ENCODE measurements at regions not wholly inside any gene's neighbourhood (a gene's known extent, or its start where the extent isn't known, plus 50 kb on each side); places are given as distances from the start of the nearest gene placed in this dataset.

GRCh38 chr12:93181409-93181965 is 196.2 kb upstream of the NUDT4 start:
- ATAC-seq (no peak), DNase-seq (no peak)
- TF ChIP-seq CTCF (IDR thresholded peaks at IDR 0.05): no peak
- Histone ChIP-seq H3K36me3 (no peaks in the 10 kb centered on the region), H3K4me1 (peaks cover 9% of the 10 kb centered on the region), H3K27ac (no peak overlapping the region), H3K4me3 (no peak overlapping the region), H3K27me3 (no peaks in the 10 kb centered on the region), H3K9me3 (no peaks in the 10 kb centered on the region)
- intact Hi-C loops (cut with DNase I): no loop called here

- Histone ChIP-seq H3K27ac (peak overlapping the region; percentile 65), H3K4me3 (no peak overlapping the region), H3K36me3 (no peaks in the 10 kb centered on the region), H3K27me3 (no peaks in the 10 kb centered on the region), H3K4me1 (peaks cover 9% of the 10 kb centered on the region), H3K9me3 (no peaks in the 10 kb centered on the region)
- no peak for DNase-seq
- intact Hi-C loops (cut with DNase I): no loop called here
- peak; percentile 92 for ATAC-seq
- TF ChIP-seq CTCF (IDR thresholded peaks at IDR 0.05): no peak
Measured at GRCh38 chr12:93183940-93184671, 193.6 kb upstream of the NUDT4 start.

- Histone ChIP-seq H3K27ac (peak overlapping the region; percentile 65), H3K9me3 (no peaks in the 10 kb centered on the region), H3K4me3 (no peak overlapping the region), H3K27me3 (no peaks in the 10 kb centered on the region), H3K36me3 (no peaks in the 10 kb centered on the region), H3K4me1 (peaks cover 9% of the 10 kb centered on the region)
- DNase-seq (no peak), ATAC-seq (no peak)
- TF ChIP-seq CTCF (IDR thresholded peaks at IDR 0.05): no peak
- intact Hi-C loops (cut with DNase I): no loop called here
Measured at GRCh38 chr12:93184672-93185368, 192.9 kb upstream of the NUDT4 start.

- intact Hi-C loops (cut with DNase I): no loop called here
- Histone ChIP-seq H3K36me3 (no peaks in the 10 kb centered on the region), H3K27ac (no peak overlapping the region), H3K27me3 (no peaks in the 10 kb centered on the region), H3K4me3 (no peak overlapping the region), H3K9me3 (no peaks in the 10 kb centered on the region), H3K4me1 (peaks cover 9% of the 10 kb centered on the region)
- ATAC-seq: no peak
- no peak for TF ChIP-seq CTCF (IDR thresholded peaks at IDR 0.05)
- no peak for DNase-seq
Measured at GRCh38 chr12:93185369-93185741, 192.4 kb upstream of the NUDT4 start.

- Histone ChIP-seq H3K4me1 (peaks cover 9% of the 10 kb centered on the region), H3K27ac (no peak overlapping the region), H3K9me3 (no peaks in the 10 kb centered on the region), H3K27me3 (no peaks in the 10 kb centered on the region), H3K4me3 (no peak overlapping the region), H3K36me3 (no peaks in the 10 kb centered on the region)
- ATAC-seq: no peak
- TF ChIP-seq CTCF (IDR thresholded peaks at IDR 0.05): no peak
- DNase-seq: no peak
- intact Hi-C loops (cut with DNase I): no loop called here
Measured at GRCh38 chr12:93186131-93186530, 191.6 kb upstream of the NUDT4 start.

Data from upper lobe of right lung (tissue), 1 donor.